CD4-positive, alpha-beta T cell (primary cell): ENCODE measurements at regions not wholly inside any gene's neighbourhood (a gene's known extent, or its start where the extent isn't known, plus 50 kb on each side); places are given as distances from the start of the nearest gene placed in this dataset.

ENCODE experiments used
- ATAC-seq: fragments of 200-7000 bp; cut with Tn5 transposase; one replicate; pipeline ENCODE4 v1.10.0; 2022; ENCODE audit warnings: mild to moderate bottlenecking; ENCODE audit not compliant: poor library complexity
- CTCF ChIA-PET: fragments of 350-600 bp; sonication (Branson Sonifier 250); formaldehyde crosslinking; loops from one replicate; lab custom pipeline; 2021; ENCODE audit warnings: antibody characterized with exemption, inconsistent platforms; lab: Charles Lee
- POLR2A ChIA-PET: fragments of 350-600 bp; sonication (Branson Sonifier 250); formaldehyde crosslinking; loops from one replicate; lab custom pipeline; 2021; ENCODE audit warnings: antibody characterized with exemption, inconsistent platforms; lab: Charles Lee
- DNase-seq, 14 experiments: peaks; one replicate each; pipeline ENCODE4 v3.0.0-alpha.2; 2013 to 2020; ENCODE audit warnings: mixed read lengths in 2 of 14
- H3K27ac ChIP-seq, 2 donors: one replicate each; pipeline versions ENCODE4 v1.5.1 to v1.7.0; 2013; ENCODE audit warnings: low read length in 2 of 2, low read depth in 1 of 2, mild to moderate bottlenecking in 1 of 2
- H3K27me3 ChIP-seq, 2 experiments: 1 replicate in 1 of 2; 2 replicates in 1 of 2; pipeline versions ENCODE4 v1.6.1 to v1.7.0; 2013; ENCODE audit warnings: low read length in 2 of 2, control low read depth in 1 of 2, mild to moderate bottlenecking in 1 of 2, moderate library complexity in 1 of 2; ENCODE audit not compliant: insufficient read depth in 2 of 2, control insufficient read depth in 1 of 2
- H3K36me3 ChIP-seq: one replicate; pipeline ENCODE4 v1.6.1; 2013; ENCODE audit warnings: low read length, control low read depth; ENCODE audit not compliant: insufficient read depth
- H3K4me1 ChIP-seq: one replicate; pipeline ENCODE4 v1.6.1; 2013; ENCODE audit warnings: low read length, control low read depth; ENCODE audit not compliant: insufficient read depth
- H3K4me3 ChIP-seq: one replicate; pipeline ENCODE4 v1.5.1; 2013; ENCODE audit warnings: mild to moderate bottlenecking, low read length, moderate library complexity
- H3K9me3 ChIP-seq, 2 experiments: 1 replicate in 1 of 2; 2 replicates in 1 of 2; pipeline versions ENCODE4 v1.6.1 to v1.7.0; 2013; ENCODE audit warnings: low read length in 2 of 2, mild to moderate bottlenecking in 2 of 2, control low read depth in 1 of 2, moderate library complexity in 1 of 2; ENCODE audit not compliant: control insufficient read depth in 1 of 2, insufficient read depth in 1 of 2
- H3K27ac Mint-ChIP-seq: one replicate; pipeline ENCODE4 v1.8.0; 2020; ENCODE audit warnings: mixed read lengths
- H3K27me3 Mint-ChIP-seq: one replicate; pipeline ENCODE4 v1.8.0; 2021; ENCODE audit warnings: mixed read lengths
- H3K36me3 Mint-ChIP-seq: one replicate; pipeline ENCODE4 v1.8.0; 2021; ENCODE audit warnings: low read depth, mixed read lengths
- H3K4me1 Mint-ChIP-seq: one replicate; pipeline ENCODE4 v1.8.0; 2021; ENCODE audit warnings: low read depth, mixed read lengths
- H3K4me3 Mint-ChIP-seq: one replicate; pipeline ENCODE4 v1.8.0; 2020; ENCODE audit warnings: mild to moderate bottlenecking, mixed read lengths
- H3K9me3 Mint-ChIP-seq: one replicate; pipeline ENCODE4 v1.8.0; 2020; ENCODE audit warnings: mixed read lengths
- intact Hi-C, 2 experiments: fragments of 100-400 bp; cut with DNase I in 1 of 2; cut with micrococcal nuclease in 1 of 2; formaldehyde crosslinking; loops; one replicate each; pipeline versions ENCODE4 v1.15.1 to v1.9.0; 2023 to 2025; cut with DNase I, micrococcal nuclease
- TF ChIP-seq, protein P1 (sequence below): fragments of 200-600 bp; IDR thresholded peaks from one replicate; pipeline ENCODE4 v1.8.0; 2022; ENCODE audit warnings: antibody characterized with exemption, mild to moderate bottlenecking

DNA sequence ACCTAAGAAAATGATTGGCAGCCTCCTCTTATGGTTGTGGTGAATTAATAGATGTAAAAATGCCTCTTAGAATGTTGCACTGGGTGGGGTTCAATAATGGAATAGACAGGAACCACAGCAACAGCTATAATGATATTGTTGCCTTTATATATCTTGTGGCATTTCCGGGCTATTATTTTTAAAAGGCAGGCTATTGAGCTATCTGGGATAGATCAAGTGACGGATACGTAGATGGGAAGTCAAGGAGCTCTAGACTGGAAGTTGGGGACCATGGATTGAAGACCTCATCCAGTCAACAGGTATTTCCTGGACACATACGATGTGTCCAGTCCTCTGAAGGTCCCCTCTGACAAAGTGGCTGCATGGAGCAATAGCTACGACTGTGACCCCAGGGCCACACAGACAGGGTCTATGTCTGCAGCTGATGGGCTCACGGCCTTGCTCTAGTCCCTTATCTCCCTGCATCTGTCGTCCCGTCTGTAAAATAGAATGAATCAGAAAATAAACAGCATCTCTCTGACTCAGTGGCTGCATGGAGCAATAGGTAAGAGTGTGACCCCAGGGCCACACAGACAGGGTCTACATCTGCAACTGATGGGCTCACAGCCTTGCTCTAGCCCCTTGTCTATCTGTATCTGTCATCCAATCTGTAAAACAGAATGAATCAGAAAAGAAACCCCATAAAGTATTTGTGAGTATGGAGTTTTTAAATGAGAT, 117.7 kb upstream of the FOXF1 start:
- intact Hi-C loops: no loop called here
- DNase-seq (no peak), ATAC-seq (no peak)
- Histone ChIP-seq H3K36me3 (no peaks in the 10 kb centered on the region), H3K9me3 (no peaks in the 10 kb centered on the region), H3K27ac (no peak overlapping the region), H3K27me3 (peaks cover 0 to 3% of the 10 kb centered on the region in 2 experiments), H3K4me1 (no peaks in the 10 kb centered on the region), H3K4me3 (no peak overlapping the region)
- TF ChIP-seq, protein P1, sequence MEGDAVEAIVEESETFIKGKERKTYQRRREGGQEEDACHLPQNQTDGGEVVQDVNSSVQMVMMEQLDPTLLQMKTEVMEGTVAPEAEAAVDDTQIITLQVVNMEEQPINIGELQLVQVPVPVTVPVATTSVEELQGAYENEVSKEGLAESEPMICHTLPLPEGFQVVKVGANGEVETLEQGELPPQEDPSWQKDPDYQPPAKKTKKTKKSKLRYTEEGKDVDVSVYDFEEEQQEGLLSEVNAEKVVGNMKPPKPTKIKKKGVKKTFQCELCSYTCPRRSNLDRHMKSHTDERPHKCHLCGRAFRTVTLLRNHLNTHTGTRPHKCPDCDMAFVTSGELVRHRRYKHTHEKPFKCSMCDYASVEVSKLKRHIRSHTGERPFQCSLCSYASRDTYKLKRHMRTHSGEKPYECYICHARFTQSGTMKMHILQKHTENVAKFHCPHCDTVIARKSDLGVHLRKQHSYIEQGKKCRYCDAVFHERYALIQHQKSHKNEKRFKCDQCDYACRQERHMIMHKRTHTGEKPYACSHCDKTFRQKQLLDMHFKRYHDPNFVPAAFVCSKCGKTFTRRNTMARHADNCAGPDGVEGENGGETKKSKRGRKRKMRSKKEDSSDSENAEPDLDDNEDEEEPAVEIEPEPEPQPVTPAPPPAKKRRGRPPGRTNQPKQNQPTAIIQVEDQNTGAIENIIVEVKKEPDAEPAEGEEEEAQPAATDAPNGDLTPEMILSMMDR: no peak
- ChIA-PET CTCF (no interaction called here), POLR2A (no interaction called here)
- no peak overlapping the region for H3K4me3 Mint-ChIP-seq
- no peaks in the 10 kb centered on the region for H3K4me1 Mint-ChIP-seq
- no peak overlapping the region for H3K27ac Mint-ChIP-seq
- no peaks in the 10 kb centered on the region for H3K9me3 Mint-ChIP-seq
- no peaks in the 10 kb centered on the region for H3K36me3 Mint-ChIP-seq
- H3K27me3 Mint-ChIP-seq: peaks cover 17% of the 10 kb centered on the region

DNA sequence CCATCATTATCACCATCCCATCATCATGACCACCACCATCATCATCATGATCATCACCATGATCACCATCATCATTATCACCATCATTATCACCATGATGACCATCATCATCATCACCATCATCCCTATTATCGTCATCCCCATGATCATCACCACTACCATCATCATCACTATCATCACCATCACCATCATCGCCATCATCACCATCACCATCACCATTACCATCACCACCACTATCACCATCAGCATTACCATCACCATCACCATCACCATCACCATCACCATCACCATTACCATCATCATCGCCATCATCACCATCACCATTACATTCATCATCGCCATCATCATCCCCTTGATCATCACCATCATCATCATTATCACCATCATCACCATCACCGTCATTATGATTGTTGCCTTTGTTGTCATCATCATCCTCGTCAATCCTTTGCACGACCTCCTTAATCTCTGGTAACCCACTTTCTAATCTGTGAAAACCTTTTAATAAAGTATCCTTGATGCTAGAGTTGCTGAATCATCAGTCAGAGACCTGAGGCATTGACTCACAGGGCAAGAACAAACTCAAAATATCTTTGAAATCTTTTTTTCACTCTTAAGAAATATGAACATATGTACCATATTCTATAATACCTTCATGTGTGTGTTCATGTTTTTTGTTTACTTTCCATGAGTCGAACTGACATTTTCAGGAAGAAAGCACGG, 116.3 kb upstream of the FOXF1 start:
- Mint-ChIP-seq H3K4me1 (no peaks in the 10 kb centered on the region), H3K36me3 (no peaks in the 10 kb centered on the region), H3K27me3 (peaks cover 6% of the 10 kb centered on the region), H3K4me3 (no peak overlapping the region), H3K9me3 (peaks cover 2% of the 10 kb centered on the region), H3K27ac (no peak overlapping the region)
- intact Hi-C loops: no loop called here
- Histone ChIP-seq H3K4me1 (no peaks in the 10 kb centered on the region), H3K27ac (no peak overlapping the region), H3K27me3 (peaks cover 0 to 3% of the 10 kb centered on the region in 2 experiments), H3K36me3 (no peaks in the 10 kb centered on the region), H3K4me3 (no peak overlapping the region), H3K9me3 (no peaks in the 10 kb centered on the region)
- TF ChIP-seq, protein P1: no peak
- ChIA-PET CTCF (no interaction called here), POLR2A (no interaction called here)
- DNase-seq: no peak
- ATAC-seq: no peak

DNA sequence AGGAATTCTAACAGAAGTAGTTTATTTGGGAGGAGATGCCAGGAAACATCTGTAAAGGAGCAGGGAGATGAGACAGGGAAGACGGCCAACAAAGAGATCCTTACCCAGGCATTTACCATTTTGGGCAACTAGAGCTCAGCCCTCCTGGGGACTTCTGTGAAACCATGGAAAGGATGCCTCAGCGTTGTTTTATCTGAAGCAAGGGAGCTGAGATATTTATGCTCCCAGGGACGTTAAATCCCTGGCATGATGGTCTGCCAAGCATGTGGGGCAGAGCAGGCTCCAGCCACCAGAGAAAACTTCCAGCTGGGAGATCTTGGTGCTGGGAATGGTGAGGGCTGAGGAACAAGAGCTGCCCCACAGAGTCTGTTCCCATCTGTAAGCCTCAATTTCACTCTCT, 114.8 kb upstream of the FOXF1 start:
- DNase-seq (no peak), ATAC-seq (no peak)
- TF ChIP-seq, protein P1: no peak
- Histone ChIP-seq H3K27ac (no peak overlapping the region), H3K4me1 (no peaks in the 10 kb centered on the region), H3K36me3 (no peaks in the 10 kb centered on the region), H3K4me3 (no peak overlapping the region), H3K27me3 (peaks cover 0 to 3% of the 10 kb centered on the region in 2 experiments), H3K9me3 (peaks cover 0 to 5% of the 10 kb centered on the region in 2 experiments)
- Mint-ChIP-seq H3K36me3 (no peaks in the 10 kb centered on the region), H3K4me1 (no peaks in the 10 kb centered on the region), H3K27me3 (no peaks in the 10 kb centered on the region), H3K4me3 (no peak overlapping the region), H3K27ac (no peak overlapping the region), H3K9me3 (peaks cover 2% of the 10 kb centered on the region)
- POLR2A ChIA-PET: no interaction called here
- CTCF ChIA-PET: no interaction called here
- intact Hi-C loops: no loop called here
